ENCODE measurements at regions not wholly inside any gene's neighbourhood (a gene's known extent, or its start where the extent isn't known, plus 50 kb on each side); places are given as distances from the start of the nearest gene placed in this dataset.

DNA sequence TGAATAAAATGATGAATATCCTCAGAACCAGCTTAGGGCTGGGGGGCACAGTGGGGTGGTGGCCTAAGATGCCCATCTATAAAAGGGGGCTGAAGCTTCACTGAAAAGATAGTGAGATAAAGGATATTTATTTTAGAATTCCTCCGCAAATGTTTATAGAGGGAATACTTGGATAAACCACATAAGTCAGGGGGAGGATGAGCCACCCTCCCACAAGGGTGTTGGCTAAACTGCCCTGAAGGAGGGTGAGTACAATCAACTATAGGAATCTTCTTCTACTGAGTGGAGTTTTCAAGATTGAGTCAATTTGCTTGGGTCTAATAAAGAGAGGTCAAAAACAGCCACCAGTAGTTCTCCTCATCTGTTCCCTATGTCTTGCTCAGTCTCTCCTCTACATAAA is 114.5 kb upstream of the TANK start:
- Histone ChIP-seq H3K9me3 (no peaks in the 10 kb centered on the region), H3K4me1 (no peaks in the 10 kb centered on the region), H3K36me3 (no peaks in the 10 kb centered on the region), H3K27me3 (peaks cover 5% of the 10 kb centered on the region; the same call in 1 of the 2 replicates), H3K4me3 (ENCODE audit: low read depth, low read length) (no peak overlapping the region)
- no peak for DNase-seq
- TF ChIP-seq, protein P1, sequence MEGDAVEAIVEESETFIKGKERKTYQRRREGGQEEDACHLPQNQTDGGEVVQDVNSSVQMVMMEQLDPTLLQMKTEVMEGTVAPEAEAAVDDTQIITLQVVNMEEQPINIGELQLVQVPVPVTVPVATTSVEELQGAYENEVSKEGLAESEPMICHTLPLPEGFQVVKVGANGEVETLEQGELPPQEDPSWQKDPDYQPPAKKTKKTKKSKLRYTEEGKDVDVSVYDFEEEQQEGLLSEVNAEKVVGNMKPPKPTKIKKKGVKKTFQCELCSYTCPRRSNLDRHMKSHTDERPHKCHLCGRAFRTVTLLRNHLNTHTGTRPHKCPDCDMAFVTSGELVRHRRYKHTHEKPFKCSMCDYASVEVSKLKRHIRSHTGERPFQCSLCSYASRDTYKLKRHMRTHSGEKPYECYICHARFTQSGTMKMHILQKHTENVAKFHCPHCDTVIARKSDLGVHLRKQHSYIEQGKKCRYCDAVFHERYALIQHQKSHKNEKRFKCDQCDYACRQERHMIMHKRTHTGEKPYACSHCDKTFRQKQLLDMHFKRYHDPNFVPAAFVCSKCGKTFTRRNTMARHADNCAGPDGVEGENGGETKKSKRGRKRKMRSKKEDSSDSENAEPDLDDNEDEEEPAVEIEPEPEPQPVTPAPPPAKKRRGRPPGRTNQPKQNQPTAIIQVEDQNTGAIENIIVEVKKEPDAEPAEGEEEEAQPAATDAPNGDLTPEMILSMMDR (IDR thresholded peaks at IDR 0.05; ENCODE audit: low read depth, low read length): no peak

DNA sequence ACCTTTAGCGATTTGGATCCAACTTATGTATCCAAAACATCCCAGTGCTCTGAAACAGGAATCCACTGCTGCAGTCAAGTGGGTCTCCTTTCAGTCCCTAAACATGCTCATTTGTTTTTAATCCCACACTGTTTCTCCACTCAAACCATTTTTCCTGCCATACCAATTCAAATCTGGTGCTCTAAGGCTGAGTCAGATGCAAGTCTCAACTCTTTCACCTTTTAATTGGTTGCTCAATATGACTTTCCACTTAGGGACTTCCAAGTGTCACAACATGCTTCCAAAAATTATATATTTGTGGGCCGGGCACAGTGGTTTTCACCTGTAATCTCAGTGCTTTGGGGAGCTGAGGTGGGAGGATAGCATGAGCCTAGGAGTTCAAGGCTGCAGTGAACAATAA is 113.4 kb upstream of the TANK start:
- Histone ChIP-seq H3K36me3 (no peaks in the 10 kb centered on the region), H3K27me3 (peaks cover 5% of the 10 kb centered on the region; the same call in 1 of the 2 replicates), H3K4me3 (ENCODE audit: low read depth, low read length) (no peak overlapping the region), H3K4me1 (no peaks in the 10 kb centered on the region), H3K9me3 (no peaks in the 10 kb centered on the region)
- TF ChIP-seq, protein P1 (IDR thresholded peaks at IDR 0.05; ENCODE audit: low read depth, low read length): no peak
- no peak for DNase-seq

DNA sequence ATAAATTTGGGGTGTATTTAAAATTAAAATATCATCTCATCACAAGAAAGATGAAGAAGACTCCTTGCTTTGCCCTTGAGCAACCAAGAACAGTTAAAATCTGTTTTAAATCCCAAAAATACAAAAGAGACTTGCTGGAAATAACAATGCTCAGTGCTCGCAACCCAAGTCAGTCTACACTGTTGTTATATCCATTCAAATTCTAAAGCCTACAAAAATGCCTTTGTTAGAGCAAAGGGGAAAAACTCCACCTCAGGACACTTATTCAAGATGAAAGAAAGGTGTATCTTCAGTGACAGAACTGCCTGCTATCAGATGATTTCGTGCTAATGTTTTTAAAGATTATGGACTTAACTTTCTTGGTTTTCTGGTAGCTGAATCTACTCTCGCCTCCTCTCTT is 111.9 kb upstream of the TANK start:
- TF ChIP-seq, protein P1 (IDR thresholded peaks at IDR 0.05; ENCODE audit: low read depth, low read length): no peak
- no peak overlapping the region for H3K4me3 ChIP-seq (ENCODE audit: low read depth, low read length)
- H3K9me3 ChIP-seq: no peaks in the 10 kb centered on the region
- peaks cover 5% of the 10 kb centered on the region; the same call in 1 of the 2 replicates for H3K27me3 ChIP-seq
- no peaks in the 10 kb centered on the region for H3K4me1 ChIP-seq
- no peak for DNase-seq
- no peaks in the 10 kb centered on the region for H3K36me3 ChIP-seq

DNA sequence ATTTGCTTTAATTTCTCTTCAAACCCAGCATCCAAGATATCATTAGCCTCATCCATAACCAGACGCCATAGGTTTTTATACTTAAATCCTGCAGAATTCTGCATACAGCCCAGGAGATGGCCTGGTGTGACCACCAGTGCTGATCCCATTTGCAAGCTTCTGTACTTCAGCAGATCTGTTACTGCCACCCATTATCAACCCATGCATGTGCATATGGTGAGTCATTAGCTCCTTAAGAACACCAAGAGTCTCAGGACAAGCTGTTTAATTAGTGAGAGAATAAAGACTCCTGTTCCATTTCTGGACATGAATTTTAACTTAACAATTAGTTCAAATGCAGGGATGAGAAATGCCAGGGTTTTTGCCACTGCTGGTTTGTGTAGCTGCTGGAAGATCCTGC is 110.7 kb upstream of the TANK start:
- TF ChIP-seq, protein P1 (IDR thresholded peaks at IDR 0.05; ENCODE audit: low read depth, low read length): no peak
- H3K4me3 ChIP-seq (ENCODE audit: low read depth, low read length): no peak overlapping the region
- H3K36me3 ChIP-seq: no peaks in the 10 kb centered on the region
- no peaks in the 10 kb centered on the region for H3K4me1 ChIP-seq
- H3K27me3 ChIP-seq: peaks cover 5% of the 10 kb centered on the region; the same call in 1 of the 2 replicates
- no peak for DNase-seq
- no peaks in the 10 kb centered on the region for H3K9me3 ChIP-seq

DNA sequence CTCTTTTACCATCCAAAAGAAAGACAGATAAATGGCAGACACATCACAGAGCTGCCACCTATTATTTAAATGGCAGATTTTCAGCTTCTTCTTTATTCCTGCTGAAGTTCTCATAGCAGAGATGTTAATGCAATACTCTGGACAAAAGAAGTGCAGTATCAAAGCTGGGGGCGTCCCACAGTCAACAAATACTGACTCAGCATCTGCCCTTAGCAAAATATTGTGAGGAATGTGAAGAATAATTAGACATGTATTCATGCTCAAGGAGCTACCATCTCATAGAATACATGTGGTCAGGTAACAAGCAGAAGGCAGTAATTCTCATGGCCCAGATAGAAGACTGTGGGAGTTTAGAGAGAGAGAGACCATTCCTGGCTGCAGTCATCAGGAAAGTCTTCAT is 108.0 kb upstream of the TANK start:
- H3K4me1 ChIP-seq: no peaks in the 10 kb centered on the region
- DNase-seq: no peak
- H3K36me3 ChIP-seq: no peaks in the 10 kb centered on the region
- no peak overlapping the region for H3K4me3 ChIP-seq (ENCODE audit: low read depth, low read length)
- H3K9me3 ChIP-seq: no peaks in the 10 kb centered on the region
- TF ChIP-seq, protein P1 (IDR thresholded peaks at IDR 0.05; ENCODE audit: low read depth, low read length): no peak
- peaks cover 5% of the 10 kb centered on the region; the same call in 1 of the 2 replicates for H3K27me3 ChIP-seq

DNA sequence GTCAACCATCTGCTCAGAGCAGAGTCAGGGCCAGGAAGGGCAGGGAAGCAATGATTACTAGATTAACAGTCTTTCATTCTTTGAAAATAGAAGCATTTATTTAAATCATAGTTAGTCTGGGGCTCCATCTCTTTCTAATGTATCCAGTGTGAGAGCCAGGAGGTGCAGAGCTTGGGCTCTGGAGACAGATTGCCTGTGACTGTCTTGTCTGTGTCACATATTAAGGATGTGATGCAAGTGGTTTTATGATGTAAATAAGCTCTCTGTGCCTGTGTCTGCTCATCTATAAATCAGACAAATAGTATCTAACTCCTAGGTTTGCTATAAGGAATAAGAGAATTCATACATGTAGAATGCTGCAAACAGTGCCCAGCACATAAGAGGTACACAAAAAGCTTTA is 104.9 kb upstream of the TANK start:
- TF ChIP-seq, protein P1 (IDR thresholded peaks at IDR 0.05; ENCODE audit: low read depth, low read length): no peak
- Histone ChIP-seq H3K36me3 (no peaks in the 10 kb centered on the region), H3K4me1 (no peaks in the 10 kb centered on the region), H3K4me3 (ENCODE audit: low read depth, low read length) (no peak overlapping the region), H3K9me3 (no peaks in the 10 kb centered on the region), H3K27me3 (no peaks in the 10 kb centered on the region)
- DNase-seq: no peak

All from BE2C (cell line).